HUES48 (cell line): ENCODE measurements at regions not wholly inside any gene's neighbourhood (a gene's known extent, or its start where the extent isn't known, plus 50 kb on each side); places are given as distances from the start of the nearest gene placed in this dataset.
"Not testable (repeated sequence)": the region's sequence is repeated elsewhere in the genome, so short reads cannot be mapped to it uniquely, and the experiment has no call there.

Experiments used
- H3K27ac ChIP-seq: one replicate; pipeline ENCODE4 v1.7.0; 2013; ENCODE audit warnings: low read depth, low read length, inconsistent platforms
- H3K27me3 ChIP-seq: 2 replicates; pipeline ENCODE4 v1.6.1; 2013; ENCODE audit warnings: mild to moderate bottlenecking, low read length; ENCODE audit not compliant: control insufficient read depth, insufficient read depth
- H3K36me3 ChIP-seq: 2 replicates; pipeline ENCODE4 v1.6.1; 2013; ENCODE audit warnings: low read length; ENCODE audit not compliant: control insufficient read depth, insufficient read depth
- H3K4me1 ChIP-seq: 2 replicates; pipeline ENCODE4 v1.6.1; 2013; ENCODE audit warnings: mild to moderate bottlenecking, low read length; ENCODE audit not compliant: control insufficient read depth, insufficient read depth
- H3K4me3 ChIP-seq: 2 replicates; pipeline ENCODE4 v1.5.1; 2013; ENCODE audit warnings: mild to moderate bottlenecking, low read depth, low read length
- H3K9ac ChIP-seq: 2 replicates; pipeline ENCODE4 v1.6.1; 2013; ENCODE audit warnings: mild to moderate bottlenecking, low read depth, low read length, moderate library complexity
- H3K9me3 ChIP-seq: 2 replicates; pipeline ENCODE4 v1.6.1; 2013; ENCODE audit warnings: low read length; ENCODE audit not compliant: control insufficient read depth, insufficient read depth

DNA sequence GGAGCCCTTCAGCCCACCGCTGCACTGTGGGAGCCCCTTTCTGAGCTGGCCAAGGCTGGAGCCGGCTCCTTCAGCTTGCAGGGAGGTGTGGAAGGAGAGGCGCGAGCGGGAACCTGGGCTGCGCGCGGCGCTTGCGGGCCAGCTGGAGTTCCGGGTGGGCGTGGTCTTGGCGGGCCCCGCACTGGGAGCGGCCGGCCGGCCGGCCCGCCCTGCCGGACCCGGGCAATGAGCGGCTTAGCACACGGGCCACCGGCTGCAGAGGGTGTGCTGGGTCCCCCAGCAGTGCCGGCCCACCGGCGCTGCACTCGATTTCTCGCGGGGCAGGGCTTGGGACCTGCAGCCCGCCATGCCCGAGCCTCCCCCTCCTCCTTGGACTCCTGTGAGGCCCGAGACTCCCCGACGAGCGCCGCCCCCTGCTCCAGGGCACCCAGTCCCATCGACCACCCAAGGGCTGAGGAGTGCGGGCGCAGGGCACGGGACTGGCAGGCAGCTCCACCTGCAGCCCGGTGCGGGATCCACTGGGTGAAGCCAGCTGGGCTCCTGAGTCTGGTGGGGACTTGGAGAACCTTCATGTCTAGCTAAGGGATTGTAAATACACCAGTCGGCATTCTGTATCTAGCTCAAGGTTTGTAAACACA is 886.5 kb downstream of the FSTL5 start:
- not testable (repeated sequence) for H3K27me3 ChIP-seq, H3K9ac ChIP-seq, H3K4me3 ChIP-seq, H3K27ac ChIP-seq, H3K4me1 ChIP-seq, H3K9me3 ChIP-seq, H3K36me3 ChIP-seq

DNA sequence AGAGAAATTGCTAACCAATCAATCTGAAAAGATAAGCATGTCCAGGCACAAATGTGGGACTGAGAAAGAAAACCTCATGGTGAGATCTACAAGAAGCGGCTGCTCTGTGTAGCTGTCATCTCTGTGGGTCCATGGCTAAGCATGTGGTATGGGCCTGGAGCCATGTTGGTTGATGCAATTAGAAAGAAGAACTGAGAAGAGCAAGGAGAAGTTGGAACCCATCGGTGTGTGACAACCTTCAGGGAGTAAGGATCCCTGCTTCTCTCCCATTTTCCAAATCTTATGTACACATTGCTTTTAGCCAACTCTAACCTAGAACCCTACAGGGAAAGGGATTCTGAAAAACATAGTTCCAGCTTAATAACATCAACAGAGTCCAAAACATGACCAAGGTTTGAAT is 890.2 kb downstream of the FSTL5 start:
- no peaks in the 10 kb centered on the region for H3K27me3 ChIP-seq
- H3K36me3 ChIP-seq = no peaks in the 10 kb centered on the region
- no peak overlapping the region for H3K4me3 ChIP-seq
- no peaks in the 10 kb centered on the region for H3K4me1 ChIP-seq
- H3K9ac ChIP-seq = no peak overlapping the region
- no peak overlapping the region for H3K27ac ChIP-seq
- H3K9me3 ChIP-seq = peaks cover 4% of the 10 kb centered on the region

DNA sequence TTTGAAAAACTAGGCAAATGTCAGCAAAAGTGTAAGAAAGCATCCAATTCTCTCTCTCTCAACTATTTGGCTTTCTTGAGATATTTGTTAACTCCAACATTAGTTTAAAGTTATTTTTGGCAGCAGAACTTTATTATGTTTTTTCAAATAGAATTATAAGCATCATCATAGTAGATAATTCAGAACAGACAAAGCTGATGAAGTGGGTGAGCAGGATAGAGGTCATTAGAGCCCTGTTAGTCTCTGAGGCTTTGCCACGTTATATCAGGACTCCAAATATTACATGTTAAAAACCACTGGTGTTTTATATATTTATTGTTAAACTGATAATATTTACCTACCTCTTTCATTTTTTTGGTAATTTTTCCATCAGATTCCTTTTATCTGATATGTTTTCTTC is 903.0 kb downstream of the FSTL5 start:
- Histone ChIP-seq H3K9me3 (peaks cover 17% of the 10 kb centered on the region), H3K27me3 (no peaks in the 10 kb centered on the region), H3K27ac (no peak overlapping the region), H3K9ac (no peak overlapping the region), H3K36me3 (no peaks in the 10 kb centered on the region), H3K4me3 (no peak overlapping the region), H3K4me1 (no peaks in the 10 kb centered on the region)

DNA sequence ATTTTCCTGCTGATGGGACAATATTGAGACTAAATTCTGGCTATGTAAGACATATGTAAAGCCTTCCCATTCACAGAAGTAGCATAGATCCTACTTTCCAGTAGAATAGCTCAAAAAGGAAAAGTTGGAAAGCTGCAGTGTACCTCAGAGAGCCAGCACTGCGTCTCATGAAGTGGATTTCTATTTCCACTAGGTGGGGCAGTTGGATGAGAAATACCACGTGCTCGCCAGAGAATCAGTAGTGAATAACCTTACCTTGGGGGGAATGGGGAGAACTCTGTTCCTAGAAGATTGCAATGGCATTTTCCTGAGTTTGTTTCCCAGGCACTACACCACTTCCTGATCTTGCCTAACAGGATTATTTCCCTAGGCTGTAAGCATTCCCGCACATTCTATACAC is 907.1 kb downstream of the FSTL5 start:
- Histone ChIP-seq H3K27me3 (no peaks in the 10 kb centered on the region), H3K27ac (no peak overlapping the region), H3K4me1 (no peaks in the 10 kb centered on the region), H3K36me3 (no peaks in the 10 kb centered on the region), H3K9me3 (peaks cover 33% of the 10 kb centered on the region), H3K4me3 (no peak overlapping the region), H3K9ac (no peak overlapping the region)

DNA sequence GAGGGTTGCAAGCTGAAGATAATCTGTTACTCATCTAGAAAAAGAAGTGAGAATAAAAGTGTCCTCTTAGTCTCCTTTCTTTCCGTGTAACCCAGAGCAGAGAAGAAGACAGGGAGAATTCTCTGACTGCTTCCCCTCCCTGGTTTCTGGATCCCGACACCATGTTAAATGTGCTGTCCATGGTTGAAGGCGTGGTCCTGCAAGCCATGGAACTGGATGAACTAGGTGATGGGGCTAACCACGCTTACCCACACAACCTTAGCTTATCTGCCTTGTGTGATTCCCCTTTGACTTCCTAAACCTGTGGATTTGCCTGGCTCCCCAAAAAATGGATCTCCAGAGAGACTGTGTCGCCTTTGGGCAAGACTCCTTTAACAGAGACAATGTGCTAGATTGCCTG is 907.6 kb downstream of the FSTL5 start:
- Histone ChIP-seq H3K27me3 (no peaks in the 10 kb centered on the region), H3K36me3 (no peaks in the 10 kb centered on the region), H3K4me3 (no peak overlapping the region), H3K27ac (no peak overlapping the region), H3K9ac (no peak overlapping the region), H3K9me3 (peaks cover 33% of the 10 kb centered on the region), H3K4me1 (no peaks in the 10 kb centered on the region)

DNA sequence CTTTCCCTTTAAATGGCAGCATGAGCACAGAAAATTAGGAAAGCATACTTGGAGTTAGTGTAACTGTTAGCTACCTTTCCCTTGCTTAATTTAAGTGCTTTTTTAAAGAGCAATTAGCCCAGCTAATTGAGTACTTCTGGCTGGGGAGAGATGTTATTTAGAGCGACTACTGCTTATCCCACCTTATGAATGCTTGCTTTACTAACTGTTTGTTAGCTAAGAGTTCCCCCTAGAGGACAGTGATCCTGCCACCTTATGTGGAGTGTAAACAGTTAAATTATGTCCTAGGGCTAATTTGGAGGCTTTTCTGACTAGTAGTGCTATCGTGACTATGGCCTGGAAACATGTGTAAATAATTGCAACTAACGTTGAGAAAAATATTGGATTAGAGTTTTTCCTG is 909.4 kb downstream of the FSTL5 start:
- Histone ChIP-seq H3K36me3 (no peaks in the 10 kb centered on the region), H3K4me3 (no peak overlapping the region), H3K4me1 (no peaks in the 10 kb centered on the region), H3K27ac (no peak overlapping the region), H3K27me3 (no peaks in the 10 kb centered on the region), H3K9me3 (peaks cover 45% of the 10 kb centered on the region), H3K9ac (no peak overlapping the region)

DNA sequence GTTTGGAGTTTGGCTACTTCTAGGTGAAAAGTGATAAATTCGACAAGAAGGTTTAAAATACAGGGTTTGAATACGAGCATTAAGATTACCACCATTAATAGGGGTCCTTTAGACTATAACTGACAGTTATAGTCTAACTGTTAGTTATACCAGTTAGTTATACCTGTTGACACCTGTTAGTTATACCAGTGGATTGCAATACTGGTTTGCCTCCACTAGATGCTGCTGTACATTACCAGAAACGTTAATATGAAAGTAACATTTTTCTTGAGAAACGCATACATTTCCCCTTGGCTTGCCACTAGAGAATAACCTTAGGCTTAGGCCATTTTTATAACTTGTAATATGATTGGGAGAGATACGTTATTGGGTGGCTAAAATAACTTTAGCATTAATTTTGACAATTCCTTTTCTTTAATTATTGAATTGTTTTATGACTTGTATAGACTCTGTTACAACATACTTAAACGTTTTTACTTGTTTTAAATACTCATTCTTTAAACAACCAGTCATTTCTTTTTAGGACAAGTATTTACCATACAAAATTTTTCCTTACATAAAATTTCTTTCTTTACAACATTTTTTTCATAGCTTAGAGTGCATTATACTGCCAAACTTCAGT is 911.2 kb downstream of the FSTL5 start:
- H3K27me3 ChIP-seq = no peaks in the 10 kb centered on the region
- no peak overlapping the region for H3K27ac ChIP-seq
- H3K4me3 ChIP-seq = no peak overlapping the region
- H3K9me3 ChIP-seq = peaks cover 48% of the 10 kb centered on the region
- no peaks in the 10 kb centered on the region for H3K4me1 ChIP-seq
- no peak overlapping the region for H3K9ac ChIP-seq
- H3K36me3 ChIP-seq = no peaks in the 10 kb centered on the region

DNA sequence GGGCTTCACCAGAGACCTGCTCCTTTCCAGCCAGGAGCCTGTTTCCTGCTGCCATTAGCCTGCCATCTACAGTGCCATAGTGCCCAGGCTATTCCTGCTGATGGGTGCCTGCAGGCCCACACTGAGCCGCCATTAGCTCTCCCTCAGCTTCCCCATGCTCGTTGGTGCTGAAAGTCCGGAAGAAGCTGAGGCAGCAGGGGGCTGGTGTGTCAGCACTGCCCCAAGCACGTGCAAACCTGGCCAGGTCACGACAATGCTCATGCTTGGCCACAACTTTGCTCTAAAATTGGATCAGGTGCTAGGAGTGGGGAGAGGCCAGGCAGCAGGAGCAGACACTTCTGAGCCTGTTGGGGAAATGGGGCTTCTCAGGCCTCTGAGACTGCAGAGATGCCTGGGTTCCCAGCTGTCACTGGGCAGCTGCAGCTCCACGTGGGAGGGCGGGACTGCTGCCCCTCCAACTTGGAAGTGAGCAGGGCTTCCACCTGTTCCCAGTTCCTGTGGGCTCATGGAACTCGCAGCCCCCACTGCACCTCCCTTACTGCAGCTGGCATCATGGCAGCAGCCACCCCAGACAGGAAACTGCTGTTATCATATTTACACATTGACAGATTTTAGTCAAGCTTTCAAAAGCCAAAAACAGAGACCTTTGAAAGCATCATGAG is 913.9 kb downstream of the FSTL5 start:
- Histone ChIP-seq H3K4me1 (no peaks in the 10 kb centered on the region), H3K27me3 (no peaks in the 10 kb centered on the region), H3K9ac (no peak overlapping the region), H3K27ac (no peak overlapping the region), H3K36me3 (no peaks in the 10 kb centered on the region), H3K4me3 (no peak overlapping the region), H3K9me3 (peaks cover 21% of the 10 kb centered on the region)

DNA sequence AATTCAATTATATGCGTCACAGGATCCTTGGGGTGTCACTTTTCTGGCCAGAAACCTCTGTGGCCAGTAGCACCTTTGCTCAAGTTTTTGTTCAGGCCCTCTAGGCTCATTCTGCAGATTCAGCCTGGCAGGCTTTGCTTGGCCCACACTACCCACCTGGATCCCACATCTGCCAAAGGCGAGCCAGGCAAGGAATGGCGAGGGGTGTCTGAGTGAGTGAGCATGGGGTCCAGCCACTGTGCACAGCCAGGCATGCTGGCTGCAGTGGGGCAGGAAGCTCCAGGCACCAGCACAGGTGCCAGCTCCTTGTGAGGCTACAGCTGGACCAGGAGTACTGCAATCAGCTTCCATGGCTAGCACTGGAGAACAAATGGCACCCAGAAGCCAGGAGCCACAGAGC is 914.9 kb downstream of the FSTL5 start:
- no peak overlapping the region for H3K9ac ChIP-seq
- H3K36me3 ChIP-seq = no peaks in the 10 kb centered on the region
- no peaks in the 10 kb centered on the region for H3K27me3 ChIP-seq
- H3K27ac ChIP-seq = no peak overlapping the region
- no peaks in the 10 kb centered on the region for H3K4me1 ChIP-seq
- peaks cover 15% of the 10 kb centered on the region for H3K9me3 ChIP-seq
- no peak overlapping the region for H3K4me3 ChIP-seq

DNA sequence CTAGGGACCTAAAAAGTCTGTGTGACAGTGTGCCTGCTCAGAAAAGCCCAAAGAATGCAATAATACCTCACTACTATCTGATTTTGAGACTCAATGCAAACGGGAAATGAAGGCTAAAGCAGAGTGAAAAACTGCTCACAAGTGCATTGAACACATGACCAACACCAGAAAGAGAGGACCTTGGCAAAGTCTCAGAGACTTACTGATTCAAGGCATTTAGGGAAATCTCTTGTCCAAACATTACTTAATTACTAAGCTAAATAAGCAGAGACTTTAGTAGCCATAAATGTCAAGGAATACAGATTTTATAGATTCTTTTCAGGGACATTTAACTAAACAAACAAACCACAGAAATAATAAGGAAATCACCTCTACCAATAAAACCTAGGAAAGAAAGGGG is 916.0 kb downstream of the FSTL5 start:
- H3K9me3 ChIP-seq = peaks cover 15% of the 10 kb centered on the region
- no peaks in the 10 kb centered on the region for H3K4me1 ChIP-seq
- no peaks in the 10 kb centered on the region for H3K27me3 ChIP-seq
- no peak overlapping the region for H3K9ac ChIP-seq
- no peak overlapping the region for H3K27ac ChIP-seq
- no peak overlapping the region for H3K4me3 ChIP-seq
- H3K36me3 ChIP-seq = no peaks in the 10 kb centered on the region

DNA sequence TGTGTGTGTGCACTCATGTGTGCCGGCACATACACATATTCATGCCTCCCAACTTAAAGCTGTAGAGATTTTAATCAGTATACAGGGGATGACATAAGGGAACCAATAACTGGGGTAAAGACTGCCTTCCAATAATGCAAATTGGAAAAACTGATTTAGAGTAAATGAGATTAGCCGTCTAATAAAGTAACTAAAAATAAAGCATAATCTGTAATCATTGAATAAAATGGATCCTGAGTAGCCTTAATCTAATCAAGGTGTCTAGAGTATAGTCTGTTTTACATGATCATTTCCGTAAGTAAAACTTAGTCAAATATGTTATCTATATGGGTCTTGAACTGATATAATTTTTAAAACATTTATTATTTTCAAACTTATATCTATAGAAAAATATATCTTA is 925.8 kb downstream of the FSTL5 start:
- H3K9me3 ChIP-seq = no peaks in the 10 kb centered on the region
- H3K36me3 ChIP-seq = no peaks in the 10 kb centered on the region
- no peak overlapping the region for H3K27ac ChIP-seq
- no peak overlapping the region for H3K9ac ChIP-seq
- H3K4me1 ChIP-seq = peaks cover 5% of the 10 kb centered on the region; the same call in 1 of the 2 replicates
- H3K4me3 ChIP-seq = no peak overlapping the region
- no peaks in the 10 kb centered on the region for H3K27me3 ChIP-seq
